T-cell (primary cell): ENCODE measurements at regions not wholly inside any gene's neighbourhood (a gene's known extent, or its start where the extent isn't known, plus 50 kb on each side); places are given as distances from the start of the nearest gene placed in this dataset.
"Not testable (repeated sequence)": the region's sequence is repeated elsewhere in the genome, so short reads cannot be mapped to it uniquely, and the experiment has no call there.

Experiments used
- ATAC-seq, 4 experiments: fragments of 200-7000 bp in 3 of 4; fragments of 150-1000 bp in 1 of 4; cut with Tn5 transposase; replicated peaks in 1 of 4; 1 replicate in 3 of 4; 2 replicates in 1 of 4; pipeline ENCODE4 v1.10.0; 2021; ENCODE audit warnings: moderate library complexity in 3 of 4, mild to moderate bottlenecking in 2 of 4, moderate number of reproducible peaks in 1 of 4
- CTCF ChIA-PET, 2 donors: fragments of 300-600 bp; sonication (Branson Sonifier 250); formaldehyde crosslinking; loops; one replicate each; lab custom pipeline; 2022; ENCODE audit warnings: antibody characterized with exemption in 2 of 2; lab: Charles Lee
- POLR2A ChIA-PET, 2 donors: fragments of 300-600 bp; sonication (Branson Sonifier 250); formaldehyde crosslinking; loops; one replicate each; lab custom pipeline; 2022; ENCODE audit warnings: antibody characterized with exemption in 2 of 2; lab: Charles Lee
- DNase-seq, 35 experiments: peaks; one replicate each; pipeline versions ENCODE4 v3.0.0 to v3.0.0-alpha.2; 2013 to 2023
- H3K27ac ChIP-seq: one replicate; pipeline ENCODE4 v1.5.1; 2013; ENCODE audit warnings: low read length
- H3K27me3 ChIP-seq, 2 experiments: replicated peaks in 1 of 2; 1 replicate in 1 of 2; 2 replicates in 1 of 2; pipeline versions ENCODE4 v1.6.1 to v1.7.0; 2013; ENCODE audit warnings: low read length in 1 of 2, mixed read lengths in 1 of 2; ENCODE audit not compliant: control insufficient read depth in 2 of 2, insufficient read depth in 2 of 2; ENCODE audit errors: extremely low read depth in 1 of 2
- H3K36me3 ChIP-seq, 2 donors: 1 replicate in 1 of 2; 2 replicates in 1 of 2; pipeline versions ENCODE4 v1.6.1 to v1.7.0; 2013; ENCODE audit warnings: low read length in 1 of 2; ENCODE audit not compliant: control insufficient read depth in 2 of 2, insufficient read depth in 1 of 2; ENCODE audit errors: extremely low read depth in 1 of 2
- H3K4me1 ChIP-seq, 2 experiments: 1 replicate in 1 of 2; 2 replicates in 1 of 2; pipeline versions ENCODE4 v1.6.1 to v1.7.0; 2013; ENCODE audit warnings: low read length in 2 of 2, mixed read lengths in 1 of 2; ENCODE audit not compliant: insufficient read depth in 2 of 2, control insufficient read depth in 1 of 2; ENCODE audit errors: extremely low read depth in 1 of 2
- H3K4me3 ChIP-seq, 2 donors: 1 replicate in 1 of 2; 2 replicates in 1 of 2; pipeline versions ENCODE4 v1.5.1 to v1.7.0; 2013; ENCODE audit warnings: mild to moderate bottlenecking in 2 of 2, low read length in 1 of 2, moderate library complexity in 1 of 2; ENCODE audit not compliant: control insufficient read depth in 1 of 2; ENCODE audit errors: extremely low read depth in 1 of 2
- H3K9me3 ChIP-seq: 2 replicates; pipeline ENCODE4 v1.7.0; 2013
- H3K27ac Mint-ChIP-seq, 2 donors: one replicate each; pipeline ENCODE4 v1.8.0; 2020 to 2021; ENCODE audit warnings: mild to moderate bottlenecking in 2 of 2, mixed read lengths in 2 of 2
- H3K27me3 Mint-ChIP-seq, 2 donors: one replicate each; pipeline ENCODE4 v1.8.0; 2021 to 2022; ENCODE audit warnings: mixed read lengths in 2 of 2
- H3K36me3 Mint-ChIP-seq: one replicate; pipeline ENCODE4 v1.8.0; 2021; ENCODE audit warnings: mixed read lengths
- H3K4me1 Mint-ChIP-seq, 3 donors: one replicate each; pipeline ENCODE4 v1.8.0; 2020 to 2022; ENCODE audit warnings: mixed read lengths in 3 of 3, mild to moderate bottlenecking in 1 of 3
- H3K4me3 Mint-ChIP-seq, 3 donors: one replicate each; pipeline ENCODE4 v1.8.0; 2020 to 2022; ENCODE audit warnings: mild to moderate bottlenecking in 3 of 3, mixed read lengths in 3 of 3, moderate library complexity in 3 of 3
- H3K9me3 Mint-ChIP-seq, 3 donors: one replicate each; pipeline ENCODE4 v1.8.0; 2020 to 2022; ENCODE audit warnings: mixed read lengths in 3 of 3
- WGBS: methylation state at CpG from one replicate; pipeline ENCODE4 v1.1.5; 2013; ENCODE audit warnings: missing lambda C conversion rate; ENCODE audit not compliant: insufficient coverage; 5-methylcytosine and 5-hydroxymethylcytosine counted together

DNA sequence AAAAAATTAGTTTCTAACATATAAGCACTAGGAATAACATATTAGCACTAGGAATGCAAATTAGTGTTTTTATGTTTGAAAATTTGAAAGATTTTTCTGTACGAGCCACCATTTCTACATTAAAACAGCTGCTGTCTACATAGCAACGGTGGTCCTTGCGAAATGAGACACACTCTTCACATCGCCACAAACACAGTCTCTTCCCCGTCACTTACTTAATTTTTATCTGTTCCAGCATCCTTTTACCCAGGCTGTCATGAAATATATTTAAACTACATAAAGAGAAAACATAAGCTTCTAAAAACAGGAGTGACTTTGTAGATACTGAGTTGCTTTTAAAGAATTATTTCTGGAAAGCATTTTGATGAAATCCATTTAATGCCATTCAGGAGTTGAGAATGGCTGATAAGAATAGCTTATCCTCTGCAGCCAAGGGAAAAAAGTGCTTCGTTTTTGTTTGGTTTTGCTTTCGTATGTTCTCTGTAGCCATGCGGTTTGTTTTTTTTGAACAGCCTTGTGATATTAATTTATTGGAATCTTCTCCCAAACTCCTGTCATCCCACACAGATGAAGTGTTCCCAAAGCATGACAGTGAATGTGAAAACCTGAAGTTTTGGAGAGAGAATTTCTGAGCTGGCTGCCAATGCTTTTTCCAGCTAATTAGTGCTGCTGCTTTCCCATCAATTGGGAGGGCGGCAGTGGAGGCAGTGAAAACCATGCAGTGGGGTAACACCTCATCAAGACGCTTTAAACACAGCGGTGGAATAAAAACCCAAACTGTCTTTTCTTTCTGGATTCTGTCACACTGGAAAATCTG is 603.7 kb upstream of the ADARB2 start:
- ChIA-PET CTCF (no interaction called here), POLR2A (no interaction called here)
- H3K27me3 ChIP-seq = no peaks in the 10 kb centered on the region
- H3K4me1 ChIP-seq = no peaks in the 10 kb centered on the region
- H3K36me3 ChIP-seq = no peaks in the 10 kb centered on the region
- no peaks in the 10 kb centered on the region for H3K9me3 ChIP-seq
- no peaks in the 10 kb centered on the region for H3K36me3 Mint-ChIP-seq
- no peak overlapping the region for H3K4me3 ChIP-seq
- 90% methylated on average over 2 of the region's 11 CpGs for WGBS
- DNase-seq (no peak), ATAC-seq (no peak)
- H3K4me3 Mint-ChIP-seq = no peak overlapping the region
- no peaks in the 10 kb centered on the region for H3K4me1 Mint-ChIP-seq
- no peak overlapping the region for H3K27ac Mint-ChIP-seq
- no peak overlapping the region for H3K27ac ChIP-seq
- H3K27me3 Mint-ChIP-seq = peaks cover 0 to 12% of the 10 kb centered on the region in 2 donors
- H3K9me3 Mint-ChIP-seq = no peaks in the 10 kb centered on the region

DNA sequence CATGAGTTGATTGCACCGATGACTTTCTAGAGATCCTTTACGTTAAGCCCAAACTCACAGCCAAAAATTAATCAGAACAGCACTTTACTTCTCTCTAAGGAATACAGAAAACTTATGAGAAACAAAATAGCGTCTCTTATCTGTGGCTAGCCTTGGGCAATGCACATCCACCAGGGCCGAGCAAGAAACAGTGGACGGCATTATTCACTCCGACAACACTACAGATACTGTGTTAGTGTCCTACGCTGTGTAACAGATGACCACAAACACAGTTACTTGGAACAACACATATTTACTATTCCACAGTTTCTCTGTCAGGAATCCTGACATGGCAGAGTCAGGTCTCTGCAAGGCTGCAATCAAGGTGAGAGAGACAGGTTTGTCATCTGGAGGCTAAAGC is 598.3 kb upstream of the ADARB2 start:
- no peaks in the 10 kb centered on the region for H3K9me3 ChIP-seq
- Mint-ChIP-seq H3K4me1 (no peaks in the 10 kb centered on the region), H3K27ac (no peak overlapping the region), H3K9me3 (no peaks in the 10 kb centered on the region), H3K27me3 (peaks cover 0 to 1% of the 10 kb centered on the region in 2 donors), H3K4me3 (no peak overlapping the region), H3K36me3 (no peaks in the 10 kb centered on the region)
- no peak overlapping the region for H3K4me3 ChIP-seq
- no peak overlapping the region for H3K27ac ChIP-seq
- ChIA-PET CTCF (no interaction called here), POLR2A (no interaction called here)
- no peak for ATAC-seq
- DNase-seq = no peak
- H3K4me1 ChIP-seq = no peaks in the 10 kb centered on the region
- 92% methylated on average over 7 of the region's 7 CpGs for WGBS
- no peaks in the 10 kb centered on the region for H3K36me3 ChIP-seq
- no peaks in the 10 kb centered on the region for H3K27me3 ChIP-seq

DNA sequence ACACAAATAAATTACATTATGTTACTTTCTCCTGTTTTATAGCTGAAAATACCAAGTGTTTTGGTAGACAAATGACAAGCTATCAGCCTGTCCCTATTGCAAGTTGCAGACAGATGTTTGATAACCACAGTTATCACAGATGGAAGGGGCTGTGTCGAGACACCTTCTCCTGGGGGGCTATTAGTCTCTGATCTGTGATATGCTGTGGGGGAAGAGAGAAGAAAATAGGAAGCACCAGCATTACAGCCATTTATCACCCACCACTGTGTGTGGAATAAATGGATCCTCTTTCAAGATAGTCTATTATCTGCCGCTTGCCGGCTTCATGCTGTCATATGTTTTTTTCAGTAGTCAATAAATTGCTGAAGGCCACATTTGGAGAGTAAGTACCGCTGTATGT is 597.2 kb upstream of the ADARB2 start:
- no peak overlapping the region for H3K4me3 Mint-ChIP-seq
- no peaks in the 10 kb centered on the region for H3K4me1 Mint-ChIP-seq
- POLR2A ChIA-PET = no interaction called here
- Histone ChIP-seq H3K4me1 (no peaks in the 10 kb centered on the region), H3K36me3 (no peaks in the 10 kb centered on the region), H3K27ac (no peak overlapping the region), H3K4me3 (no peak overlapping the region), H3K27me3 (no peaks in the 10 kb centered on the region), H3K9me3 (no peaks in the 10 kb centered on the region)
- CTCF ChIA-PET = no interaction called here
- no peak overlapping the region for H3K27ac Mint-ChIP-seq
- no peaks in the 10 kb centered on the region for H3K36me3 Mint-ChIP-seq
- ATAC-seq (no peak), DNase-seq (no peak)
- no peaks in the 10 kb centered on the region for H3K9me3 Mint-ChIP-seq
- H3K27me3 Mint-ChIP-seq = peaks cover 0 to 1% of the 10 kb centered on the region in 2 donors
- WGBS = no CpG with 5 or more reads among the region's 4 CpGs

DNA sequence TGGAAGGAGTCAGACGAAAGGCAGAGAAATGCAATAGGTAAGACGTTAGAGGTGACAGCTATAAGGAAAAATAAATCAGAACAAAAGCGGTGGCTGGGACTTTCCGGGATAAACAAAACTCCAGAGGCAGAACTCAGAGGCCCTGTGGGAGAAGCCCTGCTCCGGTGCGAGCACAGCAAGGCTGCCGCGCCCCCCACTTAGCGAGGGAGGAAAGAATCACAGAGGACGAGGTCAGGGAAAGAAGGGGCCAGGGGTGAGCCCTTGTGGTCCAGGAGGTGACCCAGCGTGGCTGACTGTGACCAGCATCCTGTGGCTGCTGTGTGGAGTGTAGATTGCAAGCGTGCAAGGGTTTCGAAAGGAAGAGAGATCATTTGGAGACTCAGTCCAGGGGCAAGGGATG is 591.8 kb upstream of the ADARB2 start:
- H3K4me3 Mint-ChIP-seq = no peak overlapping the region
- DNase-seq (no peak), ATAC-seq (no peak)
- POLR2A ChIA-PET = no interaction called here
- Histone ChIP-seq H3K27ac (no peak overlapping the region), H3K36me3 (no peaks in the 10 kb centered on the region), H3K4me1 (no peaks in the 10 kb centered on the region), H3K27me3 (no peaks in the 10 kb centered on the region), H3K4me3 (no peak overlapping the region), H3K9me3 (no peaks in the 10 kb centered on the region)
- CTCF ChIA-PET = no interaction called here
- peaks cover 3 to 5% of the 10 kb centered on the region in 2 donors for H3K27me3 Mint-ChIP-seq
- no peak overlapping the region for H3K27ac Mint-ChIP-seq
- no peaks in the 10 kb centered on the region for H3K9me3 Mint-ChIP-seq
- no peaks in the 10 kb centered on the region for H3K4me1 Mint-ChIP-seq
- 83% methylated on average over 12 of the region's 13 CpGs for WGBS
- no peaks in the 10 kb centered on the region for H3K36me3 Mint-ChIP-seq

DNA sequence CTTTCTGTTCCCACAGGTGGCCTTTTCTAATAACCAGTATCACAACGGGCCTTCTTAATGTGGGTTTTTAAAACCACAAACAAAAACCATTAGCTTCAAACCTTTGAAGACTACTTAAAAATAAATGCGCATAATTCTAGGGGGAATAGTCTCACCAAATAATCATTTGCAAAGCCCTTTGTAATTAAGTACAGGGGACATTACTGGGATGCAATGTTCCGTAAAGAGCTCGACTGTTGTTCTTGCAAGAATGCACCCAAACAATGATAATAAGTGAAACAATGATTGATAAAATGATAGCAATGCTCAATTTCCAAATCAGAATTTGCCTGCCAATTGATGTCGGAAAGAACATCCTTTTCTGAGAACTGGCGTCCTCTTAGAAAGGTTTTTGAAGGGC is 589.1 kb upstream of the ADARB2 start:
- H3K27ac ChIP-seq = no peak overlapping the region
- H3K27me3 ChIP-seq = no peaks in the 10 kb centered on the region
- ATAC-seq (no peak), DNase-seq (no peak)
- H3K4me1 ChIP-seq = no peaks in the 10 kb centered on the region
- no peak overlapping the region for H3K27ac Mint-ChIP-seq
- no peaks in the 10 kb centered on the region for H3K4me1 Mint-ChIP-seq
- POLR2A ChIA-PET = no interaction called here
- H3K4me3 Mint-ChIP-seq = no peak overlapping the region
- peaks cover 3 to 5% of the 10 kb centered on the region in 2 donors for H3K27me3 Mint-ChIP-seq
- no peaks in the 10 kb centered on the region for H3K9me3 ChIP-seq
- H3K9me3 Mint-ChIP-seq = no peaks in the 10 kb centered on the region
- H3K4me3 ChIP-seq = no peak overlapping the region
- H3K36me3 Mint-ChIP-seq = no peaks in the 10 kb centered on the region
- no CpG with 5 or more reads among the region's 6 CpGs for WGBS
- CTCF ChIA-PET = no interaction called here
- no peaks in the 10 kb centered on the region for H3K36me3 ChIP-seq

DNA sequence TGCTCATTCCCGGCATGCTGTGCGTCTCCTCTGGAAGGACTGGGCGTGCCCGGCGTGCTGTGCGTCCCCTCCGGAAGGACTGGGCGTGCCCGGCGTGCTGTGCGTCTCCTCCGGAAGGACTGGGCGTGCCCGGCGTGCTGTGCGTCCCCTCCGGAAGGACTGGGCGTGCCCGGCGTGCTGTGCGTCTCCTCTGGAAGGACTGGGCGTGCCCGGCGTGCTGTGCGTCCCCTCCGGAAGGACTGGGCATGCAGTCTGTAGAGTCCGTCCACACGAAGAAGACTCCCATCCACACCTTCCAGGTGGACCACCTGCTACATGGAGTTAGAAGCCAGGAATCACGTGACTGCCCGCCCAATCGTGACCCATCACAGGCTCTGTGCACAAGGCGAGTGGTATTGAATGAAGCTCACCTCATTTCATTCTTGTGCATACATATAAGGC is 577.7 kb upstream of the ADARB2 start:
- H3K36me3 ChIP-seq, H3K27me3 Mint-ChIP-seq, H3K4me3 ChIP-seq, H3K9me3 Mint-ChIP-seq, H3K4me1 Mint-ChIP-seq, CTCF ChIA-PET, H3K9me3 ChIP-seq, POLR2A ChIA-PET, H3K27me3 ChIP-seq, H3K4me1 ChIP-seq, H3K27ac Mint-ChIP-seq, H3K4me3 Mint-ChIP-seq, H3K36me3 Mint-ChIP-seq, DNase-seq, ATAC-seq, H3K27ac ChIP-seq: not testable (repeated sequence)
- 88% methylated on average over 28 of the region's 32 CpGs for WGBS
